Kidney (tissue), 13 donors: ENCODE measurements at regions not wholly inside any gene's neighbourhood (a gene's known extent, or its start where the extent isn't known, plus 50 kb on each side); places are given as distances from the start of the nearest gene placed in this dataset.

Source experiments
- DNase-seq, 5 donors: peaks; one replicate each; pipeline ENCODE4 v3.0.0-alpha.2; 2013 to 2020
- FAIRE-seq: peaks from 2 replicates; lab custom pipeline; 2012; peaks lifted over from hg19 to GRCh38; lab: Jason Lieb, UNC
- H3K27ac ChIP-seq, 2 donors: one replicate each; pipeline ENCODE4 v1.7.0; 2013; ENCODE audit warnings: low read depth in 2 of 2, low read length in 2 of 2, inconsistent platforms in 1 of 2
- H3K27me3 ChIP-seq: one replicate; pipeline ENCODE4 v1.7.1; 2013; ENCODE audit warnings: low read length, inconsistent platforms; ENCODE audit not compliant: control insufficient read depth, insufficient read depth
- H3K36me3 ChIP-seq, 3 donors: one replicate each; pipeline versions ENCODE4 v1.7.0 to v1.7.1; 2013; ENCODE audit warnings: low read length in 3 of 3, control low read depth in 1 of 3, inconsistent platforms in 1 of 3; ENCODE audit not compliant: insufficient read depth in 3 of 3, control insufficient read depth in 2 of 3
- H3K4me1 ChIP-seq, 3 donors: one replicate each; pipeline versions ENCODE4 v1.7.0 to v1.7.1; 2013; ENCODE audit warnings: low read length in 3 of 3, inconsistent platforms in 1 of 3, low read depth in 1 of 3; ENCODE audit not compliant: control insufficient read depth in 2 of 3, insufficient read depth in 2 of 3
- H3K4me3 ChIP-seq, 3 donors: one replicate each; pipeline versions ENCODE4 v1.7.0 to v1.8.1; 2013; ENCODE audit warnings: low read length in 3 of 3, control low read depth in 1 of 3, inconsistent platforms in 1 of 3
- H3K9ac ChIP-seq, 3 donors: one replicate each; pipeline versions ENCODE4 v1.7.0 to v1.7.1; 2013; ENCODE audit warnings: low read length in 3 of 3, control low read depth in 1 of 3, inconsistent platforms in 1 of 3
- H3K9me3 ChIP-seq, 3 donors: one replicate each; pipeline versions ENCODE4 v1.7.0 to v1.7.1; 2013; ENCODE audit warnings: low read length in 3 of 3, control low read depth in 1 of 3, inconsistent platforms in 1 of 3; ENCODE audit not compliant: control insufficient read depth in 2 of 3, insufficient read depth in 1 of 3
- intact Hi-C: fragments of 100-400 bp; cut with DNase I; formaldehyde crosslinking; loops from one replicate; pipeline ENCODE4 v1.11.1; 2022
- TF ChIP-seq, protein P1 (sequence below): IDR thresholded peaks from 3 replicates; pipeline ENCODE4 v1.5.1; 2012; ENCODE audit warnings: mild to moderate bottlenecking, moderate library complexity, borderline replicate concordance; ENCODE audit not compliant: insufficient read depth; ENCODE audit errors: extremely low read depth
- donor health status: control.
- donor health status: control.
- donor health status: control.
- donor health status: control.
- donor health status: control.
- donor health status: DM: yes; HTN: yes; CAD: no.
- donor health status: Normal renal cell carcinoma (clear cell type).

DNA sequence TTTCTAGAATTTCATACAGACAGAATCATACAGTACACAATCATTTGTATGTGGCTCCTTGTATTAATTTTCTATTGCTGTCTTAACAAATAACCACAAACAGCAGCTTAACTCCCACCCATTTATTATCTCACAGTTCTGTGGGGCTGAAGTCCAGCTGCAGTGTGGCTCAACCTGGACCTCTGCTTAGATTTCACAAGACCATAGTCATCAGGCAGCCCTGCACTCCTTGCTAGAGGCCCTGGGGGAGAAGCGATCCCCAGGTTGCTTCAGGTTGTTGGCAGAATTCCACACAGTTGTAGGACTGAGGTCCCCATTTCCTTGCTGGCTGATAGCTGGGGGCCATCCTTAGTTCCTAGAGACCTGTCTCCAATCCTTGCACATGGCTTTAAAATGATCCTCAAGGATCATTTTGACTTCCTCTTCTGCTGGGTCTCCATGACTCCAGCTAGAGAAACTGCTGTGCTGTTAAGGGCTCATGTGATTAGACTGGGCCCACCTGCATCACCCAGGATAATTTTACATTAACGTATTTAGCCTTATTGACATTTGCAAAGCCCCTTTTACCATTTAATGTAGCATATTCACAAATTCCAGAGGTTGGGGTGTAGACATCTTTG, 60.9 kb upstream of the SMAD1 start:
- FAIRE-seq, result no peak
- Histone ChIP-seq H3K9me3 (peaks cover 0 to 5% (median 0%) of the 10 kb centered on the region in 3 donors), H3K27me3 (no peaks in the 10 kb centered on the region), H3K36me3 (no peaks in the 10 kb centered on the region), H3K9ac (no peak overlapping the region), H3K4me3 (no peak overlapping the region), H3K4me1 (no peaks in the 10 kb centered on the region), H3K27ac (no peak overlapping the region)
- TF ChIP-seq, protein P1, sequence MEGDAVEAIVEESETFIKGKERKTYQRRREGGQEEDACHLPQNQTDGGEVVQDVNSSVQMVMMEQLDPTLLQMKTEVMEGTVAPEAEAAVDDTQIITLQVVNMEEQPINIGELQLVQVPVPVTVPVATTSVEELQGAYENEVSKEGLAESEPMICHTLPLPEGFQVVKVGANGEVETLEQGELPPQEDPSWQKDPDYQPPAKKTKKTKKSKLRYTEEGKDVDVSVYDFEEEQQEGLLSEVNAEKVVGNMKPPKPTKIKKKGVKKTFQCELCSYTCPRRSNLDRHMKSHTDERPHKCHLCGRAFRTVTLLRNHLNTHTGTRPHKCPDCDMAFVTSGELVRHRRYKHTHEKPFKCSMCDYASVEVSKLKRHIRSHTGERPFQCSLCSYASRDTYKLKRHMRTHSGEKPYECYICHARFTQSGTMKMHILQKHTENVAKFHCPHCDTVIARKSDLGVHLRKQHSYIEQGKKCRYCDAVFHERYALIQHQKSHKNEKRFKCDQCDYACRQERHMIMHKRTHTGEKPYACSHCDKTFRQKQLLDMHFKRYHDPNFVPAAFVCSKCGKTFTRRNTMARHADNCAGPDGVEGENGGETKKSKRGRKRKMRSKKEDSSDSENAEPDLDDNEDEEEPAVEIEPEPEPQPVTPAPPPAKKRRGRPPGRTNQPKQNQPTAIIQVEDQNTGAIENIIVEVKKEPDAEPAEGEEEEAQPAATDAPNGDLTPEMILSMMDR, result no peak
- intact Hi-C loops, result no loop called here
- DNase-seq, result no peak

DNA sequence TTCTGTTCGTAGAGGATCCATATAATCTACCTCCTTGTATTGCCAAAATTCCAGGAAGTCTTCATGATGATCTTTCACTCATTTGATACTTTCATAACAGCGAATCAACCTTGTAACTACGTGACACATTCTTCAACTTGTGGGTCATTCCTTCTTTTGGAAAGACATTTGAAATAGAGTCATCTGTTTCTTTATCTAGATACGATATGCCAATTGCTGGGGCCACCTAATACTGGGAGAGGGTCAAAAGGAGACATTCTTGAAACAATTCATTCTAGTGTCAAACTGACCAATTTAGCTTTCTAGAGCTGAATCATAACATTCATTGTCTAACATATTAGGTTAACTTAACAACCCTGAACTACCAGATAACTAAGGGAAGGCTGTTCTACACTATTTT, 62.9 kb upstream of the SMAD1 start:
- TF ChIP-seq, protein P1, result no peak
- no peak for DNase-seq
- FAIRE-seq, result no peak
- Histone ChIP-seq H3K4me1 (no peaks in the 10 kb centered on the region), H3K9ac (no peak overlapping the region), H3K9me3 (no peaks in the 10 kb centered on the region), H3K4me3 (no peak overlapping the region), H3K27ac (no peak overlapping the region), H3K27me3 (no peaks in the 10 kb centered on the region), H3K36me3 (no peaks in the 10 kb centered on the region)
- intact Hi-C loops, result no loop called here

DNA sequence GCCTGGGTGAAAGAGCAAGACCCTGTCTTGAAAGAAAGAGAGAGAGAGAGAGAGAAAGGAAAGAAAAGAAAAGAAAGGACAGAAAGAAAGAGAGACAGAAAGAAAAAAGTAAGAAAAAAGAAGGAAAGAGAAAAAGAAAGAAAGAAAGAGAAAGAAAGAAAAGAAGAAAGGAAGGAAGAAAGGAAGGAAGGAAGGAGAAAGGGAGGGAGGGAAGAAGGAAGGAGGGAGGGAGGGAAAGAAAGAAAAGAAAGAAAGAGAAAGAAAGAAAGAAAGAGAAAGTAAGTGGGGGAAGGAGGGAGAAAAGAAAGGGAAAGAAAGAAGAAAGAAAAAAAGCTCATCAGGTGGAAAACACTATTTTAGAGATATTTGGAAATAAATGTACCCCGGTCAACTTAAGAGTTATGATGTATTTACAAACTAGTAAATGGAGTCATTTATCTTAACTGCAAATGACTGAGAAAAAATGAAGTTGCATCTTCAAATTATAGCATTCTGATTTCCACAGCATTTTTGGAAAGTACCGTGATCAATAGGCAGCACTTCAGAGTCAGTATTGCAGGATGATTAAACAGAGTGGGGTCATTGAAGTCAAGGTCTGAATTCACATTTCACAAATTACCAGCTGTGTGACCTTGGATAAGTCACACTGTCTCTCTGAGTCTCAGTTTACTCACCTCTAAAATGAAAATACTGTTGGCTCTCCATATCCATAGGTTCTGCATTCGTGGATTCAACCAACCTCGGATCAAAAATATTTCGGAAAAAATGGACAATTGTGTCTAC, 64.1 kb upstream of the SMAD1 start:
- Histone ChIP-seq H3K9ac (no peak overlapping the region), H3K9me3 (no peaks in the 10 kb centered on the region), H3K27me3 (no peaks in the 10 kb centered on the region), H3K27ac (no peak overlapping the region), H3K4me1 (no peaks in the 10 kb centered on the region), H3K4me3 (no peak overlapping the region), H3K36me3 (no peaks in the 10 kb centered on the region)
- TF ChIP-seq, protein P1, result no peak
- intact Hi-C loops, result no loop called here
- FAIRE-seq (no peak), DNase-seq (no peak)
